WTC11 (cell line): ENCODE measurements at regions not wholly inside any gene's neighbourhood (a gene's known extent, or its start where the extent isn't known, plus 50 kb on each side); places are given as distances from the start of the nearest gene placed in this dataset.

ENCODE experiments used
- CDX4 ChIP-seq: fragments of 250-450 bp; sonication (Bioruptor Pico); IDR thresholded peaks from 2 replicates; pipeline ENCODE4 v1.9.0; 2021; ENCODE audit warnings: moderate library complexity, mild to moderate bottlenecking, inconsistent platforms, borderline replicate concordance
- CREB1 ChIP-seq: sonication (generic); formaldehyde crosslinking; IDR thresholded peaks from 2 replicates; pipeline ENCODE4 v1.8.0; 2023; ENCODE audit warnings: mild to moderate bottlenecking, missing genetic modification reagents
- CTCF ChIP-seq: fragments of 200-600 bp; IDR thresholded peaks from 2 replicates; pipeline ENCODE4 v1.8.0; 2022; ENCODE audit warnings: antibody characterized with exemption
- ESRRA ChIP-seq: sonication (generic); formaldehyde crosslinking; IDR thresholded peaks from 2 replicates; pipeline ENCODE4 v1.8.1; 2022; ENCODE audit warnings: mild to moderate bottlenecking, missing genetic modification reagents, borderline replicate concordance
- FOXJ3 ChIP-seq: sonication (generic); formaldehyde crosslinking; IDR thresholded peaks from 2 replicates; pipeline ENCODE4 v1.9.0; 2021; ENCODE audit warnings: missing genetic modification reagents, mild to moderate bottlenecking, borderline replicate concordance
- GABPB1 ChIP-seq: sonication (generic); formaldehyde crosslinking; IDR thresholded peaks from 2 replicates; pipeline ENCODE4 v1.8.1; 2023; ENCODE audit warnings: mild to moderate bottlenecking, missing genetic modification reagents
- SMAD3 ChIP-seq: sonication (generic); formaldehyde crosslinking; IDR thresholded peaks from 2 replicates; pipeline ENCODE4 v1.8.0; 2022; ENCODE audit warnings: missing genetic modification reagents, mild to moderate bottlenecking, borderline replicate concordance
- TEAD4 ChIP-seq: sonication (generic); formaldehyde crosslinking; IDR thresholded peaks from 2 replicates; pipeline ENCODE4 v1.8.0; 2022; ENCODE audit warnings: mild to moderate bottlenecking, missing genetic modification reagents
- USF2 ChIP-seq: sonication (generic); formaldehyde crosslinking; IDR thresholded peaks from 2 replicates; pipeline ENCODE4 v1.8.1; 2023; ENCODE audit warnings: mild to moderate bottlenecking, missing genetic modification reagents, moderate library complexity
- ZBTB21 ChIP-seq: sonication (generic); formaldehyde crosslinking; IDR thresholded peaks from 2 replicates; pipeline ENCODE4 v1.8.1; 2023; ENCODE audit warnings: mild to moderate bottlenecking, missing genetic modification reagents, borderline replicate concordance
- ZNF512 ChIP-seq: sonication (generic); formaldehyde crosslinking; IDR thresholded peaks from 2 replicates; pipeline ENCODE4 v1.8.1; 2022; ENCODE audit warnings: missing genetic modification reagents, borderline replicate concordance

GRCh38 chr6:6905961-6906518 lies 201.7 kb upstream of the RREB1 start:
- TF ChIP-seq CREB1 (no peak), CTCF (no peak), ZBTB21 (CRISPR knock-in tag) (no peak), GABPB1 (CRISPR knock-in tag) (no peak), TEAD4 (no peak), ESRRA (no peak), USF2 (no peak), ZNF512 (CRISPR knock-in tag) (no peak), FOXJ3 (CRISPR knock-in tag) (no peak), CDX4 (CRISPR knock-in tag) (no peak), SMAD3 (CRISPR knock-in tag) (no peak)
